H1 (cell line): ENCODE measurements at regions not wholly inside any gene's neighbourhood (a gene's known extent, or its start where the extent isn't known, plus 50 kb on each side); places are given as distances from the start of the nearest gene placed in this dataset.

Experiments
- BCL11A ChIP-seq, 2 experiments: IDR thresholded peaks; one replicate each; pipeline ENCODE4 v1.6.1; 2011; ENCODE audit warnings: low read depth in 2 of 2, low read length in 2 of 2, mild to moderate bottlenecking in 2 of 2
- NANOG ChIP-seq: IDR thresholded peaks from 2 replicates; pipeline ENCODE4 v1.6.1; 2011; ENCODE audit warnings: low read length, low read depth, mild to moderate bottlenecking, inconsistent platforms; ENCODE audit not compliant: insufficient read depth, poor library complexity, severe bottlenecking
- SUZ12 ChIP-seq: fragments of 200-600 bp; sonication (generic); IDR thresholded peaks from 2 replicates; pipeline ENCODE4 v1.6.1; 2012; ENCODE audit warnings: mild to moderate bottlenecking, inconsistent platforms, low read length, moderate library complexity, mixed read lengths
- YY1 ChIP-seq: IDR thresholded peaks from 2 replicates; pipeline ENCODE4 v1.6.1; 2011; ENCODE audit warnings: low read depth, mild to moderate bottlenecking, low read length

DNA sequence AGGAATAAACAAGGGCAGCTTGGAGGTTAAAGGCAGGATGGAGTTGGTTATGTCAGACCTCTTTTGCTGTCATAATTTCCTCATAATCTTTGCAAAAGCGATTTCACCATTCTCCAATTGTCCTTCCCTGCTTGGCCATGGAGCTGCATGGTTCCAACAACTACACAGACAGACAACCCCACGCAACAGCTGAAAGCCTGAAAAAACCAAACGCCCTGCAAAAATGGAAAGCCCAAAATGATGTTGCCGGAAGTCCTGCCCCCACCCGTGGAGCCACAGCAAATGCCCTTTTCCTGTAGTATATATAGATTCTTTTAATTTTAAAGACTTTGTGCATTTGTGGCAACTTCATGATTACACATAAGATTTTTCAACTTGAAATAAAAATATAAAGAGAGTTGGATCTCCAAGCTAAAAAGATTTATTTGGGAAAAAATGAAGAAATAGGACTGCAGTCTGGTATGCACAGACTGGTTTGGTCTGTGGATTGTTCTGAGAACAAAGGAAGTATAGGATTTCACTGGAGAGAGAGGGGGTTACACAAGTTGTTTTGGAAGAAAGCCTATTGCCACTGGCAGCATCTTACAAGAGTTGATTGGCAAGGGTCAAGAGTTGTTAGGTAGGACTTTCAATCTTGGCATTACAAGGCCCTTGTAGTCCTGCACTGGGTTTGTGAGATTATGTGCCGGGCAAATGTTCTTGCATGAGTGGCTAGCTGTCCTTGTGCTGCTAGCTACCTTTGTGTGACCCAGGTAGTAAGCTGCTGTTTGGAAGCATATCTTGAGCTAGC is 190.0 kb downstream of the C6orf118 start (continued):
- no peak for TF ChIP-seq NANOG
- TF ChIP-seq SUZ12 = no peak
- no peak for TF ChIP-seq BCL11A (IDR thresholded peaks at IDR 0.05; ENCODE audit: low read depth in 2 of 2, low read length in 2 of 2)
- no peak for TF ChIP-seq YY1
